ENCODE measurements at regions not wholly inside any gene's neighbourhood (a gene's known extent, or its start where the extent isn't known, plus 50 kb on each side); places are given as distances from the start of the nearest gene placed in this dataset.
A peak's percentile ranks its signal among the peaks of the same experiment; 100 is the strongest.

DNA sequence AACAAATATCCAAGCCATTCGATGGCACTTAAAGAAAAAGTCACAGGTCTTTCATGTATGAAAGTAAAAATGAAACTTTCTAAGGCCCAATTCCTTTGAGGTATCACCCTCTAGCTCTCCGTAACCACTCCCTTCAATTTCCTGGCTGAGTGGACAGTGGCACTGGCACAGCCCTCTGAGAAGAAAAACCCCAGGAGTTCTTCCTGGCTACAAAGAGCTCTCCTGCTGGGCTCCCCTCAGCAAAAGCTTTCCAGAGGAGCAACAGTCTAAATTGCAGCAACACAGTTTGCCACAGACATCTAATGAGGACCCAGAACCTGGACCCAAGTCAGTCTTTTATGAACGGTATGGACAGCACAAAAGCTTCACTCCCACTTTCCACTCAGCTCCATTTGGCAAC lies 71.8 kb downstream of the FUNDC1 start:
- no peaks in the 10 kb centered on the region for H3K4me1 ChIP-seq
- no peaks in the 10 kb centered on the region for H3K9me3 ChIP-seq
- in situ Hi-C loops (cut with MboI; ENCODE audit: low sequenced_read_pairs in 4 of 4) = no loop called here
- no peak overlapping the region for H3K4me3 ChIP-seq
- no peak overlapping the region for H3K27ac ChIP-seq
- no peaks in the 10 kb centered on the region for H3K27me3 ChIP-seq
- ATAC-seq (no peak), DNase-seq (no peak)
- no peaks in the 10 kb centered on the region for H3K36me3 ChIP-seq
- TF ChIP-seq CTCF (IDR thresholded peaks at IDR 0.05 in 4 of 5, conservative IDR thresholded peaks at IDR 0.05 in 1 of 5) (no peak), POLR2A (IDR thresholded peaks at IDR 0.05) (no peak)
- intact Hi-C loops (cut with DNase I; ENCODE audit: low total_unique reads) = no loop called here

- Histone ChIP-seq H3K27me3 (no peaks in the 10 kb centered on the region), H3K27ac (no peak overlapping the region), H3K9me3 (no peaks in the 10 kb centered on the region), H3K36me3 (no peaks in the 10 kb centered on the region), H3K4me3 (no peak overlapping the region), H3K4me1 (no peaks in the 10 kb centered on the region)
- TF ChIP-seq POLR2A (IDR thresholded peaks at IDR 0.05) (no peak), CTCF (IDR thresholded peaks at IDR 0.05 in 4 of 5, conservative IDR thresholded peaks at IDR 0.05 in 1 of 5) (no peak)
- intact Hi-C loops (cut with DNase I; ENCODE audit: low total_unique reads) (no loop called here), in situ Hi-C loops (cut with MboI; ENCODE audit: low sequenced_read_pairs in 4 of 4) (no loop called here)
- ATAC-seq (no peak), DNase-seq (peak; percentile 2 to 10)
Observed at GRCh38 chrX:44462850-44463249, 79.8 kb downstream of the FUNDC1 start.

DNA sequence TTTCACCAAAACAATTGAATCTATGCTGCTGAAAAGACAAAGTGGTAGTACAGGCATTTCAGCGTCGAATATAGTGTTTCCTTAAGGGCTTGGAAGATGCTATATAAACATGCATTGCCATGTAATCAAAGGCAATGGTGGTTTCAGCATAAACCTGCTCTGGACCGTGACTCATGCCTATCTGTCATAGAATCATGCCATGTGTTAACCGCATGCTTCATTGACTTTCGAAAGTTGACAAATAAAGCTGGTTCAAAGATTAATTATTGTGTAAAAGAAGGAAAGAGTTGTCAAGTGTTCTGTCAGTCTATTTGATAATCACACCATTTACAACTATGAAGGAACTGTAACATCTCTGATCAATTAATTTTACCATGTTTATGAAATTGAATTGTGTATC lies 83.2 kb downstream of the FUNDC1 start:
- no peaks in the 10 kb centered on the region for H3K4me1 ChIP-seq
- TF ChIP-seq POLR2A (IDR thresholded peaks at IDR 0.05) (no peak), CTCF (IDR thresholded peaks at IDR 0.05 in 4 of 5, conservative IDR thresholded peaks at IDR 0.05 in 1 of 5) (no peak)

DNA sequence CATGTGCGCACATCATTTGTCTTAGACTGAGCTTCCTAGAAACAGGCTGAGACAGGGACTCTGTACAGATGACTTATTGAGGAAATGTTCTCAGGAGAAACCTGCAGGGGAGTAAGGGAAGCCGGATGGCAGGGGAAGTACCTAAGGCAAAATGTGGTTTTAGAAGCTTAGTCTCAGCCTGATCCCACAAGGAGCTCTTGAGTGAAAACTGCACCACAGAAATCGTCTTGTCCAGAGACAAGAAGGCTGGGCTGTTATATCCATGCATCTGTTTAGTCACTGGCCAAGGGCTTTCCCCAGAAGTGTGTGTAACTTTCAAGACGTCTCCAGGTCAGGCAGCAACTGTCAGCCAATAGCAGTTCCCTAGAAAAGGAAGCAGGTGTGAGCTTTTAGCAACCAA lies 86.0 kb downstream of the FUNDC1 start:
- TF ChIP-seq CTCF (IDR thresholded peaks at IDR 0.05 in 4 of 5, conservative IDR thresholded peaks at IDR 0.05 in 1 of 5) = no peak
- TF ChIP-seq POLR2A (IDR thresholded peaks at IDR 0.05) = no peak
- Histone ChIP-seq H3K4me1 (no peaks in the 10 kb centered on the region), H3K27me3 (no peaks in the 10 kb centered on the region), H3K27ac (no peak overlapping the region), H3K36me3 (no peaks in the 10 kb centered on the region), H3K9me3 (no peaks in the 10 kb centered on the region), H3K4me3 (no peak overlapping the region)
- DNase-seq (no peak), ATAC-seq (no peak)
- intact Hi-C loops (cut with DNase I; ENCODE audit: low total_unique reads) (no loop called here), in situ Hi-C loops (cut with MboI; ENCODE audit: low sequenced_read_pairs in 4 of 4) (no loop called here)

More for the DNA sequence above, 83.2 kb downstream of the FUNDC1 start:
- H3K9me3 ChIP-seq = no peaks in the 10 kb centered on the region
- H3K36me3 ChIP-seq = no peaks in the 10 kb centered on the region
- ATAC-seq (no peak), DNase-seq (no peak)
- H3K4me3 ChIP-seq = no peak overlapping the region
- no peak overlapping the region for H3K27ac ChIP-seq
- no peaks in the 10 kb centered on the region for H3K27me3 ChIP-seq
- intact Hi-C loops (cut with DNase I; ENCODE audit: low total_unique reads) (no loop called here), in situ Hi-C loops (cut with MboI; ENCODE audit: low sequenced_read_pairs in 4 of 4) (no loop called here)

GRCh38 chrX:44451056-44451455 lies 91.6 kb downstream of the FUNDC1 start:
- in situ Hi-C loops (cut with MboI; ENCODE audit: low sequenced_read_pairs in 4 of 4) = no loop called here
- intact Hi-C loops (cut with DNase I; ENCODE audit: low total_unique reads) = no loop called here
- Histone ChIP-seq H3K27ac (no peak overlapping the region), H3K27me3 (no peaks in the 10 kb centered on the region), H3K4me1 (no peaks in the 10 kb centered on the region), H3K9me3 (no peaks in the 10 kb centered on the region), H3K36me3 (no peaks in the 10 kb centered on the region), H3K4me3 (no peak overlapping the region)
- ATAC-seq = no peak
- no peak for DNase-seq
- TF ChIP-seq CTCF (IDR thresholded peaks at IDR 0.05 in 4 of 5, conservative IDR thresholded peaks at IDR 0.05 in 1 of 5) (no peak), POLR2A (IDR thresholded peaks at IDR 0.05) (no peak)
